Endothelial cell of umbilical vein (primary cell): ENCODE measurements at regions not wholly inside any gene's neighbourhood (a gene's known extent, or its start where the extent isn't known, plus 50 kb on each side); places are given as distances from the start of the nearest gene placed in this dataset.

ENCODE experiments used
- BruUV-seq: library from RNA; stranded (reverse); fragments of 400-500 nt; replicated peaks from 2 replicates; lab custom pipeline; 2021; lab: Mats Ljungman, UMichigan
- CTCF ChIA-PET: fragments of 300-600, 350-600 bp; sonication (Branson Sonifier 250); formaldehyde crosslinking; loops from one replicate; lab custom pipeline; 2021; ENCODE audit warnings: antibody characterized with exemption, inconsistent platforms; lab: Charles Lee
- POLR2A ChIA-PET: fragments of 300-600, 350-600 bp; sonication (Branson Sonifier 250); formaldehyde crosslinking; loops from one replicate; lab custom pipeline; 2021; ENCODE audit warnings: antibody characterized with exemption, inconsistent platforms; lab: Charles Lee
- DNase-seq: peaks from one replicate; pipeline ENCODE4 v3.0.0-alpha.2; 2011; ENCODE audit warnings: low read depth, low spot score
- FAIRE-seq: peaks from 2 replicates; lab custom pipeline; 2011; peaks lifted over from hg19 to GRCh38; lab: Jason Lieb, UNC
- H2AFZ ChIP-seq: 2 replicates; pipeline ENCODE4 v1.6.0; 2012; ENCODE audit warnings: low read depth, low read length, control low read depth, inconsistent platforms
- H3K27ac ChIP-seq: 2 replicates; pipeline ENCODE4 v1.5.1; 2011; ENCODE audit warnings: low read depth, mild to moderate bottlenecking, control low read depth, low read length, moderate library complexity; ENCODE audit not compliant: insufficient read depth
- H3K27me3 ChIP-seq, 2 experiments: 2 replicates each; pipeline versions ENCODE4 v1.6.0 to v1.6.1; 2011; ENCODE audit warnings: low read length in 2 of 2, mixed read lengths in 1 of 2; ENCODE audit not compliant: control insufficient read depth in 2 of 2, insufficient read depth in 2 of 2
- H3K36me3 ChIP-seq, 2 experiments: 2 replicates in 1 of 2; 3 replicates in 1 of 2; pipeline ENCODE4 v1.5.1; 2011; ENCODE audit warnings: low read length in 2 of 2, mild to moderate bottlenecking in 1 of 2, moderate library complexity in 1 of 2; ENCODE audit not compliant: control insufficient read depth in 2 of 2, insufficient read depth in 2 of 2; ENCODE audit errors: extremely low read depth in 1 of 2
- H3K4me1 ChIP-seq: 3 replicates; pipeline ENCODE4 v1.5.1; 2011; ENCODE audit warnings: mild to moderate bottlenecking, low read length; ENCODE audit not compliant: control insufficient read depth, insufficient read depth; ENCODE audit errors: extremely low read depth
- H3K4me2 ChIP-seq: 2 replicates; pipeline ENCODE4 v1.6.1; 2011; ENCODE audit warnings: low read length, control low read depth, mixed read lengths; ENCODE audit not compliant: insufficient read depth
- H3K4me3 ChIP-seq, 3 experiments: fragments of 200-600 bp in 1 of 3; sonication (generic), shearing (Covaris generic) in 1 of 3; replicated peaks in 1 of 3; 2 replicates each; pipeline ENCODE4 v1.5.1; 2011 to 2016; ENCODE audit warnings: control low read depth in 3 of 3, low read length in 3 of 3, mild to moderate bottlenecking in 2 of 3, inconsistent platforms in 1 of 3, low read depth in 1 of 3, moderate library complexity in 1 of 3; ENCODE audit not compliant: insufficient read depth in 1 of 3
- H3K79me2 ChIP-seq: 2 replicates; pipeline ENCODE4 v1.6.0; 2012; ENCODE audit warnings: low read length, inconsistent platforms; ENCODE audit not compliant: control insufficient read depth, insufficient read depth
- H3K9ac ChIP-seq: replicated peaks from 2 replicates; pipeline ENCODE3; 2011; ENCODE audit warnings: low read length, control low read depth; ENCODE audit not compliant: insufficient read depth; ENCODE audit errors: extremely low read depth
- H3K9me1 ChIP-seq: replicated peaks from 3 replicates; pipeline ENCODE4 v1.6.0; 2011; ENCODE audit warnings: mild to moderate bottlenecking, low read length; ENCODE audit not compliant: control insufficient read depth, insufficient read depth; ENCODE audit errors: extremely low read depth
- H3K9me3 ChIP-seq: replicated peaks from 2 replicates; pipeline ENCODE4 v1.5.1; 2012; ENCODE audit warnings: low read length, inconsistent platforms; ENCODE audit not compliant: control insufficient read depth, insufficient read depth
- H4K20me1 ChIP-seq: replicated peaks from 2 replicates; pipeline ENCODE3; 2011; ENCODE audit warnings: mild to moderate bottlenecking, low read length; ENCODE audit not compliant: control insufficient read depth, insufficient read depth; ENCODE audit errors: extremely low read depth
- CTCF ChIP-seq, 2 donors: IDR thresholded peaks; 1 replicate in 1 of 2; 2 replicates in 1 of 2; pipeline ENCODE4 v1.5.1; 2011; ENCODE audit warnings: low read length in 2 of 2, mild to moderate bottlenecking in 2 of 2, moderate library complexity in 2 of 2, control low read depth in 1 of 2, inconsistent platforms in 1 of 2, low read depth in 1 of 2; ENCODE audit not compliant: insufficient read depth in 1 of 2; ENCODE audit errors: extremely low read depth in 1 of 2
- EZH2 ChIP-seq: IDR thresholded peaks from 2 replicates; pipeline ENCODE4 v1.6.1; 2012; ENCODE audit warnings: borderline replicate concordance, low read depth, mild to moderate bottlenecking, moderate library complexity, low read length, inconsistent platforms; ENCODE audit not compliant: severe bottlenecking
- FOS ChIP-seq: IDR thresholded peaks from 2 replicates; pipeline ENCODE4 v1.6.1; 2011; ENCODE audit warnings: mild to moderate bottlenecking, low read length, moderate library complexity, borderline replicate concordance; ENCODE audit not compliant: insufficient read depth
- GATA2 ChIP-seq: IDR thresholded peaks from 2 replicates; pipeline ENCODE4 v1.7.0; 2011; ENCODE audit warnings: low read depth, mild to moderate bottlenecking, moderate library complexity, mixed read lengths, low read length; ENCODE audit not compliant: insufficient read length, insufficient read depth
- JUN ChIP-seq: IDR thresholded peaks from 2 replicates; pipeline ENCODE4 v1.6.1; 2011; ENCODE audit warnings: borderline replicate concordance, low read depth; ENCODE audit not compliant: insufficient read length, insufficient read depth
- MAX ChIP-seq: IDR thresholded peaks from 2 replicates; pipeline ENCODE4 v1.6.1; 2011; ENCODE audit not compliant: insufficient read depth, insufficient read length
- MYC ChIP-seq: IDR thresholded peaks from one replicate; pipeline ENCODE4 v1.6.1; 2011; ENCODE audit warnings: mild to moderate bottlenecking, low read depth, low read length
- POLR2A ChIP-seq: IDR thresholded peaks from 2 replicates; pipeline ENCODE4 v1.6.1; 2012; ENCODE audit warnings: low read depth, mild to moderate bottlenecking, control low read depth, low read length
- POLR2AphosphoS5 ChIP-seq: IDR thresholded peaks from 2 replicates; pipeline ENCODE4 v1.6.1; 2012; ENCODE audit warnings: low read depth, mild to moderate bottlenecking, control low read depth, low read length, moderate library complexity; ENCODE audit not compliant: insufficient read depth
- dilution Hi-C: fragments of 300-500 bp; cut with MboI; formaldehyde crosslinking; loops from one replicate; pipeline ENCODE4 v1.15.0; 2019; ENCODE audit warnings: low sequenced_read_pairs; ENCODE audit not compliant: extremely low pct_ligation_motif_present
- intact Hi-C: fragments of 100-400 bp; cut with micrococcal nuclease; formaldehyde crosslinking; loops from one replicate; pipeline ENCODE4 v1.10.0; 2022

DNA sequence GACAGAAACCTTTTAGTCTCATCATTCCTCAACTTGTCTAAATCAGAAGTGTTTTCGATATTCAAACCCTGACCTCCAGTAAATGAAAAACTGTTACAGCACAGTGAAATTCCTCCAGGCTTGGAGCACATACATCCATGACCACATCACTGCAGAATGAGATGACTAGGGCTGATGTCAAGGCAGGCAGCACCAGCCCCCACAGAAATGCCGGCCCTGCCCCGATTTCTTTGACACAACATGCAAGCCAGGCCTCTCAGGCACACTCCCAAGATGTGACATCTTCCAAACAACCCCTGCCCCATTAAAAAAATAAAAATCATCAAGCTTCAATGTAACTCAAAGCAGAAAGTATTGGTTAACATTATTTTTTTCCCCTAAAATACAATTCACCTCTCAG is 103.3 kb downstream of the CTAGE1 start:
- FAIRE-seq = no peak
- no peak overlapping the region for H3K4me3 ChIP-seq
- intact Hi-C loops = no loop called here

DNA sequence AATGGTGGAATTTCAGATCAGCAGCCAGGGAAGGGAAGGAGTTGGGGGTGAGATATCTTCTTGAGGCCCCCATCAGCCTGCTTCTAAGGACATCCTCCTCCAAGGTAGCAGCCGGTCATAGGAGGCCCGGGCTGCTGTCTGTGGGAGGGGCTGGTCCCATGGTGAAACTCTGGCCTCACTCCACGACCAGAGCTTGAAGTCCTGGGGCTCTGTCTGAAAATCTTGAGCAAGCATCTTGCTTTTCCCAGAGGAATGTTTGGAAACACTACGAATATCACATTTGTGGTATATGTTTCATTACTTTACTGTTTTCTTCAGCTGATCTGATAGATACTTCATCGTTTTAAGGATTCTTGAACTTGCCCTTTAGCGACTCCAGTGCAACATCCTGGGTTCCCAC is 103.7 kb downstream of the CTAGE1 start:
- no peak for DNase-seq
- no peak for TF ChIP-seq FOS
- no peak for TF ChIP-seq POLR2A
- TF ChIP-seq GATA2 = no peak
- no peak for TF ChIP-seq EZH2
- no peak for TF ChIP-seq JUN
- no peak for TF ChIP-seq POLR2AphosphoS5
- no peak for TF ChIP-seq MYC
- TF ChIP-seq MAX = no peak
- no peak for TF ChIP-seq CTCF (IDR thresholded peaks at IDR 0.05; ENCODE audit: extremely low read depth in 1 of 2, insufficient read depth in 1 of 2, low read depth in 1 of 2, low read length in 2 of 2)
- POLR2A ChIA-PET = no interaction called here

More for the DNA sequence above, 103.3 kb downstream of the CTAGE1 start:
- Histone ChIP-seq H3K27me3 (no peaks in the 10 kb centered on the region), H4K20me1 (no peaks in the 10 kb centered on the region), H3K27ac (no peak overlapping the region), H3K9me3 (no peaks in the 10 kb centered on the region), H3K4me2 (no peak overlapping the region), H3K4me1 (no peaks in the 10 kb centered on the region), H3K79me2 (no peaks in the 10 kb centered on the region), H3K9me1 (no peaks in the 10 kb centered on the region), H2AFZ (no peak overlapping the region), H3K36me3 (no peaks in the 10 kb centered on the region), H3K9ac (no peak overlapping the region)
- no TSS peak for BruUV-seq
- dilution Hi-C loops = no loop called here
- TF ChIP-seq JUN = no peak
- no peak for TF ChIP-seq EZH2
- no peak for TF ChIP-seq CTCF (IDR thresholded peaks at IDR 0.05; ENCODE audit: extremely low read depth in 1 of 2, insufficient read depth in 1 of 2, low read depth in 1 of 2, low read length in 2 of 2)
- no peak for TF ChIP-seq FOS
- ChIA-PET POLR2A (no interaction called here), CTCF (no interaction called here)
- DNase-seq = no peak

More for the DNA sequence above, 103.7 kb downstream of the CTAGE1 start:
- CTCF ChIA-PET = no interaction called here
- no peak overlapping the region for H3K4me2 ChIP-seq
- H3K9ac ChIP-seq = no peak overlapping the region
- H3K27ac ChIP-seq = no peak overlapping the region
- no peaks in the 10 kb centered on the region for H3K79me2 ChIP-seq
- no peak for FAIRE-seq
- no peaks in the 10 kb centered on the region for H3K4me1 ChIP-seq
- no peaks in the 10 kb centered on the region for H4K20me1 ChIP-seq
- no peak overlapping the region for H3K4me3 ChIP-seq
- no peaks in the 10 kb centered on the region for H3K36me3 ChIP-seq
- no peaks in the 10 kb centered on the region for H3K9me3 ChIP-seq
- intact Hi-C loops (no loop called here), dilution Hi-C loops (no loop called here)
- no peak overlapping the region for H2AFZ ChIP-seq
- no peaks in the 10 kb centered on the region for H3K27me3 ChIP-seq
- H3K9me1 ChIP-seq = no peaks in the 10 kb centered on the region
- BruUV-seq = no TSS peak
